BJ (cell line): ENCODE measurements at regions not wholly inside any gene's neighbourhood (a gene's known extent, or its start where the extent isn't known, plus 50 kb on each side); places are given as distances from the start of the nearest gene placed in this dataset.

Source experiments
- CTCF ChIA-PET: fragments of 350-600 bp; formaldehyde crosslinking; extraction: SDS; loops from one replicate; lab custom pipeline; 2021; ENCODE audit warnings: antibody characterized with exemption, inconsistent platforms; lab: Yijun Ruan, JAX
- POLR2A ChIA-PET: fragments of 300-600 bp; sonication (Branson Sonifier 250); formaldehyde crosslinking; extraction: SDS; loops from one replicate; lab custom pipeline; 2021; ENCODE audit warnings: antibody characterized with exemption; lab: Charles Lee
- DNase-seq: peaks from one replicate; pipeline ENCODE4 v3.0.0-alpha.2; 2011; ENCODE audit warnings: low read depth
- H3K27me3 ChIP-seq: 2 replicates; pipeline ENCODE4 v1.6.0; 2011; ENCODE audit warnings: low read length; ENCODE audit not compliant: control insufficient read depth, insufficient read depth
- H3K36me3 ChIP-seq: 2 replicates; pipeline ENCODE4 v1.5.1; 2011; ENCODE audit warnings: low read length; ENCODE audit not compliant: control insufficient read depth, insufficient read depth
- H3K4me3 ChIP-seq: 2 replicates; pipeline ENCODE4 v1.5.1; 2011; ENCODE audit warnings: low read depth, mild to moderate bottlenecking, control low read depth, low read length
- CTCF ChIP-seq: IDR thresholded peaks from 2 replicates; pipeline ENCODE4 v1.5.1; 2011; ENCODE audit warnings: low read depth, mild to moderate bottlenecking, control low read depth, inconsistent platforms, low read length, moderate library complexity; ENCODE audit not compliant: insufficient read depth

GRCh38 chr15:99844150-99844549 is 110.9 kb upstream of the LYSMD4 start:
- CTCF ChIA-PET: interaction anchor here (1.0 kb wide), 1 partner anchor 10 kb away, joined by 3 read pairs; no protein-coding TSS in a partner anchor
- no peak for DNase-seq

GRCh38 chr15:99842071-99842470 is 108.8 kb upstream of the LYSMD4 start:
- TF ChIP-seq CTCF: no peak
- no peak for DNase-seq
- CTCF ChIA-PET: no interaction called here

More at GRCh38 chr15:99844150-99844549, 110.9 kb upstream of the LYSMD4 start:
- POLR2A ChIA-PET: no interaction called here
- Histone ChIP-seq H3K27me3 (no peaks in the 10 kb centered on the region), H3K36me3 (no peaks in the 10 kb centered on the region), H3K4me3 (no peak overlapping the region)
- no peak for TF ChIP-seq CTCF

GRCh38 chr15:99826157-99826780 is 93.0 kb upstream of the LYSMD4 start:
- DNase-seq: no peak
- POLR2A ChIA-PET: no interaction called here
- Histone ChIP-seq H3K36me3 (no peaks in the 10 kb centered on the region), H3K4me3 (no peak overlapping the region), H3K27me3 (no peaks in the 10 kb centered on the region)
- CTCF ChIA-PET: no interaction called here
- TF ChIP-seq CTCF: no peak

More at GRCh38 chr15:99842071-99842470, 108.8 kb upstream of the LYSMD4 start:
- POLR2A ChIA-PET: no interaction called here
- Histone ChIP-seq H3K4me3 (no peak overlapping the region), H3K27me3 (no peaks in the 10 kb centered on the region), H3K36me3 (no peaks in the 10 kb centered on the region)

GRCh38 chr15:99823346-99823745 is 90.1 kb upstream of the LYSMD4 start:
- ChIA-PET CTCF (no interaction called here), POLR2A (no interaction called here)
- Histone ChIP-seq H3K4me3 (no peak overlapping the region), H3K36me3 (no peaks in the 10 kb centered on the region), H3K27me3 (no peaks in the 10 kb centered on the region)
- DNase-seq: no peak
- no peak for TF ChIP-seq CTCF

- CTCF ChIA-PET: no interaction called here
- TF ChIP-seq CTCF: no peak
- Histone ChIP-seq H3K36me3 (no peaks in the 10 kb centered on the region; the same call in 1 of the 2 replicates), H3K27me3 (no peaks in the 10 kb centered on the region), H3K4me3 (no peak overlapping the region)
- POLR2A ChIA-PET: no interaction called here
- no peak for DNase-seq
Measured at GRCh38 chr15:99819981-99820718, 86.9 kb upstream of the LYSMD4 start.
